Astrocyte of the cerebellum (primary cell): ENCODE measurements at regions not wholly inside any gene's neighbourhood (a gene's known extent, or its start where the extent isn't known, plus 50 kb on each side); places are given as distances from the start of the nearest gene placed in this dataset.

ENCODE experiments used
- DNase-seq: peaks from one replicate; pipeline ENCODE4 v3.0.0-alpha.2; 2011; ENCODE audit warnings: low read depth
- H3K4me3 ChIP-seq: 2 replicates; pipeline ENCODE4 v1.5.1; 2011; ENCODE audit warnings: mild to moderate bottlenecking, low read depth, low read length, moderate library complexity
- in situ Hi-C: cut with HindIII; loops from 2 replicates; pipeline ENCODE4 v1.10.0; 2017; ENCODE audit warnings: low sequenced_read_pairs
- TF ChIP-seq, protein P1 (sequence below): IDR thresholded peaks from 2 replicates; pipeline ENCODE4 v1.5.1; 2012; ENCODE audit warnings: low read length, low read depth, moderate library complexity, mild to moderate bottlenecking; ENCODE audit errors: missing control alignments

DNA sequence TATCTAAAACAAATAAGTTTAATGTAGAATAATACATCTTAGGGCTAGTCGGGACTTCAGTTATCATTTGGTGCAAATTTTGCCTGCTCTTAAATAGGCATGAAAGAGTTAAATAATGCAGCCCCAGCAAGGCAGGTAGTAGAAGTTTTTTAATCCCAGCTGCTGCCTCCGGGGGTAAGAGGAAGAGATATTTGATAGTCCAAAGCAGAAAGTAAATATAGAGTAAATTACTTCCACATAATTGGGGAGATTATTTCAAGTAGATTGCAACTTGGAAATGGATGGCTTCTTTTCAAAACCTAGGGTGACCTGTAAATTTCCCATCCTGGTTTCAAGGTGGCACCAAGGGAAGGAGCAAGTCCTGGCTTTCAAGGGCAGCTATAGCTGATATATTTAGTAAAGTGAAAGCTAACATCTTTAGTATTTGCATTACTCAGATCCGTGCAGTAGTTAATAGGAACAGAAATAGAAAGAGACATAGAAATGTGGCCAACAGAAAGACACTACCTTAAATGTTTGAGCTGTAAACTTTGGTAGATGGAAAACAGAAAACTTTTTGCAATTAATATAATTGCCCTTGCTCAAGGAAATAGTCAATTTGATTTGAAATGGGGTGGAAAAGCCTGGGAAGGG, 109.1 kb downstream of the LMO4 start:
- no peak for DNase-seq
- TF ChIP-seq, protein P1, sequence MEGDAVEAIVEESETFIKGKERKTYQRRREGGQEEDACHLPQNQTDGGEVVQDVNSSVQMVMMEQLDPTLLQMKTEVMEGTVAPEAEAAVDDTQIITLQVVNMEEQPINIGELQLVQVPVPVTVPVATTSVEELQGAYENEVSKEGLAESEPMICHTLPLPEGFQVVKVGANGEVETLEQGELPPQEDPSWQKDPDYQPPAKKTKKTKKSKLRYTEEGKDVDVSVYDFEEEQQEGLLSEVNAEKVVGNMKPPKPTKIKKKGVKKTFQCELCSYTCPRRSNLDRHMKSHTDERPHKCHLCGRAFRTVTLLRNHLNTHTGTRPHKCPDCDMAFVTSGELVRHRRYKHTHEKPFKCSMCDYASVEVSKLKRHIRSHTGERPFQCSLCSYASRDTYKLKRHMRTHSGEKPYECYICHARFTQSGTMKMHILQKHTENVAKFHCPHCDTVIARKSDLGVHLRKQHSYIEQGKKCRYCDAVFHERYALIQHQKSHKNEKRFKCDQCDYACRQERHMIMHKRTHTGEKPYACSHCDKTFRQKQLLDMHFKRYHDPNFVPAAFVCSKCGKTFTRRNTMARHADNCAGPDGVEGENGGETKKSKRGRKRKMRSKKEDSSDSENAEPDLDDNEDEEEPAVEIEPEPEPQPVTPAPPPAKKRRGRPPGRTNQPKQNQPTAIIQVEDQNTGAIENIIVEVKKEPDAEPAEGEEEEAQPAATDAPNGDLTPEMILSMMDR = no peak
- in situ Hi-C loops = no loop called here
- no peak overlapping the region for H3K4me3 ChIP-seq

DNA sequence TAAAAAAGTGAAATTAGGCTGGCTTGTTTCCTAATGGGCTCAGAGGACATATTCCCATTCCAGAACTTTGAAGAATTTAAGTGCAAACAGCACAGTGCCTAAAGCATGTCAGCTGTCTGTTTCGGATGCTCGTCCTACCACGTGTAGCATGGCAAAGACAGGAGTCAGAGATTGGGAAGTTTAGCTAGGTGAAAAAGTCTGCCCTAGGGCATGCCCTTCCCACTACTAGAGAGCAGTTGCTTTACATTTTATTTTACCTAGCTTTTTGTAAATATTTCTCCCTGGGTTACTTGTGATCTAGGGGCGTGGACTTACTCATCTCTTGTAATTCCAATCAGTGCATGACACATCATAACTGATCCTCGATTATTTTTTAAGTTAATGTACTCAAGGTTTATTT, 111.1 kb downstream of the LMO4 start:
- in situ Hi-C loops = no loop called here
- TF ChIP-seq, protein P1 = no peak

DNA sequence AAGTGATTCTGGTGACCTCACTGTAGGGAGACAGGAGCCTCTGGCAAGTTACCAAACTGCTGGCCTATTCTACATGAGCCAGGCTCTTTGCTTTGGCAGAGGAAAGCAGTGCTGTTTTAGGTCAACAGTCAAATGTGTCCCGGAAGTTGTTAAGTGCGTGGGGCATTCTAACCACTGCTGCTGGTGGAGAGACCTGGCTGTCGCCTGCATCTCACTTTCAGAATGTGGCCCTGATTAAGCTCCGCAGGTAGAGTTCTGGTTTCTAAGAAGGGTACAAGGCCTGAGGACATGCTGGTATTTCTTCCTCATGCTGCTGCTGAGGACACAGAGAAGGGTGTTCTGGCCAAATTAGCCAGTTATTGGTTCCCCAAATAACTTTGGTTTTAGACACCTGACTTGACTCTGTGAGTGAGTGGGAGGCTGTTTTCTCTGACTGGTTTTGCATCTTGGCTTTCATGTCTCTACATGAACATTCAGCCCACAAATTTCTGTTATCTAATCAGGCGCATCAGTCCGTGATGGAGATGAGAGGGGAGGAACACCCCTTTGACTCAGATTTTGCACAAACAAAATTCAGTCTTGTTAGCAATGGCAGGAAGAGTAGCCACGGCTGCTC, 120.8 kb downstream of the LMO4 start:
- no peak for DNase-seq
- TF ChIP-seq, protein P1 = no peak
- in situ Hi-C loops = no loop called here
- H3K4me3 ChIP-seq = no peak overlapping the region

More for the DNA sequence above, 111.1 kb downstream of the LMO4 start:
- H3K4me3 ChIP-seq = no peak overlapping the region
- DNase-seq = no peak

DNA sequence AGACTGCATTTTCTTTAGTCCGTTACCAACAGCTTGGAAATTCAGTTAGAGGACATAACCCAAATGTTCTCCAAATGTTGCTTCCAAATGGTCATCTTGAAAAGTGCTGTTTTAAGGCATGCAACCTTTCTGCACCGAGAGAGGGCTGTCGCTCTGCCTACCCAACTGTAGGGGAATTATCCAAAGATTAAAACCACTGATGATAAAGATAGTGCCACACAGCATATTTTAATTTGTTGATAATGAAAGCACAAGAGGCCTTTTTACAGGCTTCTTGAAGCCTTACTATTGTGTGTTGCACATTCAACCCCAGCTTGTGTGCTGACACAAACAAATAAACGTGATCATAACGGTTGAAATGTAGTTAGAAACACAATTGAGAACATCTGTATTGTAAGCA, 121.5 kb downstream of the LMO4 start:
- TF ChIP-seq, protein P1 = no peak
- no peak for DNase-seq
- in situ Hi-C loops = no loop called here
- H3K4me3 ChIP-seq = no peak overlapping the region

DNA sequence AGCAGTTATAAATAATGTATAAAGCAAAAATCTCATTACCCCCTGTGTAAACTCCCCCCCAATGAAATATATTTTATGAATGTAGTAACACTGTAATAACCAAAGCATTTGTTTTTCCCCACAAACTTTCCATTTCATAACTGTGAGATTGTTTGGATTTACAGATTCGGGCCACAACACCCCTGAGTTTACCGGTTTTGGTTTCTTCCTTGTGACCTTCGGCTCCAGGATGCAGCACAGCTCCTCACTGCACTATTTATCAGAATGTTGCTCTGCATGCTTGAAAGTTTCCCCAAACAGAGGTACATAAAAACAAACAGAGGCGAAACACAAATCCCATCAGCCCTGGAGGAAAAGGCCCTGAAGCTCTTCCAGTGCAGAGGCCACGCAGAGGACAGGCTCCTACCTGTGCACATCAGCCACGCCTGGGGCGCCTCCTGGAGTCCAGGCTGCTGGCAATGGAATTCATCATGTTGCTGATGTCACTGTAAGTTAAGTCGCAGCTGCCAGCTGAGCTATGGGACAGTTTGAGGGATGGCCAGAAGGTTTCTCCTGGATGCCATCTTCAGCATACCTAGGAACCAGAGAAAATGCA, 122.0 kb downstream of the LMO4 start:
- in situ Hi-C loops = no loop called here
- TF ChIP-seq, protein P1 = no peak
- DNase-seq = no peak
- H3K4me3 ChIP-seq = no peak overlapping the region

DNA sequence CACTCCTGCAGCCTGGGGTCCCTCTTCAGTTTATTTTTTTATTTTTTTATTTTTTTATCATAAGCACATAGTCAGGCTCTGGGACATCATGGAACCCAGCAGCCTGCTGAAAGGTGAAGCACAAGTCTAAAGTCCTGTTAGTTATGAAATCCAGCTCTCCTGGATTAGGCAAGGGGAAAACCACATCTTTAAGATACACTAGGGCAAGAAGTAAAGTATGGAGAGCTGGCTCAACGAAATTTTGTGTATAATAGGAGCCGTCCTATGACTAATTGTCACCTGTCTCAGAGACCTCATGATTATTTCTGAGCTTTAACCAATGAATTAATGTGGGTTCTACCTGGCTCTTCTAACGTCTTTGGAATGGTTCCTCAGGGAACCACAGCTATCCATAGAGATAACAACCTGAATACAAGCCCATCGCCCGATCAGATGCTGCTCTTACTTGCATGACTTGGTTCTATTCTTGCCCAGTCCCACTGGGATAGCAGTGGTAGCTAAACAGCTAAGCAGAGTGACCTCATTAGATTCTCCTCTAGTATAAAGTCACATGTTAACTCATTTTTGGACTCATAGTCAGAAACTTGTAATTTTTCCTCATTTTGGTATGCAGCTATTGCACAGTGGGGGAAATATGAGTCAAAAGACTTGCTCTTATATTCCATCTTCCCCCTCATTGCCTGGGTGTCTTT, 122.7 kb downstream of the LMO4 start:
- H3K4me3 ChIP-seq = no peak overlapping the region
- in situ Hi-C loops = no loop called here
- no peak for DNase-seq

More for the DNA sequence above, 122.7 kb downstream of the LMO4 start:
- TF ChIP-seq, protein P1 = no peak
